Endometrium (tissue), 2 donors: ENCODE measurements at regions not wholly inside any gene's neighbourhood (a gene's known extent, or its start where the extent isn't known, plus 50 kb on each side); places are given as distances from the start of the nearest gene placed in this dataset.

Experiments used
- FAIRE-seq: peaks from 2 replicates; lab custom pipeline; 2012; peaks lifted over from hg19 to GRCh38; lab: Jason Lieb, UNC
- donor health status: control.
- donor health status: control.

DNA sequence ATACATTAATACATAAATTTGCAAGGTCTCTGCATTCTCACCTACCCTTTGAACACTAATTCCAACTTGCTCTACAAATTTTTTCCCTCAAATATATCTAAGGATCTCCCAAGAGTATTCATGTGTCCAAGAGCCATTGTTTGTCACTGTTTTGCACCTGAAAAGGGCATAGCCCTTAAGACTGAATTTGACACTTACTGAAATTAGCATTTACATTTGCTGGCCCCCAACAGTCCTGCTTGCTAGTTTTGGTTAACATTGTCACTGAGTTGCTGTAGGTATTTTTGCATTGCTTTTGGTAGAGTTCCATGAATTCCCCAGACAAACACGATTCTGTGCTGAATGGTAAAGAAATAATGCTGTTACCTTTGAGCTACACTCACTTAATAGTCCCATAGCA lies 57.3 kb downstream of the KCNA4 start:
- no peak for FAIRE-seq

DNA sequence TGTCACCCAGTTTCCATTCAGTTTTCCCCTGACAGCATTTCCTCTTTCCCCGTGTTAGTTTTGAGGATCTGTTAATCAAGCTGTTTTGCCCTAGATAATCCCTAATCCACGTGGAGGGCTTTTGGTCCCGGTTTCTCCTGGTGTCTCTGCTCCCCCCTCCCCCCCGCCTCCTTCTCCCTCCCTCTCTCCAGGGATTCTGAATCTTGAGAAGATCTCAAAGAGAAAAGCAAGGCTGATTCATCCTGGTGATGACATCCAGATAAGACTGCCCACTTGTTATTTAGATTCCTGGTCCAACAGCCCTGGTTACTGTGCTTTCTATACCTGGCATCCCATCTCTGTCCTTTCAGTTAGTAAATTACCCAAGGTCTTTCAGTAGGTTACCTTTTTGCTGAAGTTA lies 59.4 kb downstream of the KCNA4 start:
- no peak for FAIRE-seq

DNA sequence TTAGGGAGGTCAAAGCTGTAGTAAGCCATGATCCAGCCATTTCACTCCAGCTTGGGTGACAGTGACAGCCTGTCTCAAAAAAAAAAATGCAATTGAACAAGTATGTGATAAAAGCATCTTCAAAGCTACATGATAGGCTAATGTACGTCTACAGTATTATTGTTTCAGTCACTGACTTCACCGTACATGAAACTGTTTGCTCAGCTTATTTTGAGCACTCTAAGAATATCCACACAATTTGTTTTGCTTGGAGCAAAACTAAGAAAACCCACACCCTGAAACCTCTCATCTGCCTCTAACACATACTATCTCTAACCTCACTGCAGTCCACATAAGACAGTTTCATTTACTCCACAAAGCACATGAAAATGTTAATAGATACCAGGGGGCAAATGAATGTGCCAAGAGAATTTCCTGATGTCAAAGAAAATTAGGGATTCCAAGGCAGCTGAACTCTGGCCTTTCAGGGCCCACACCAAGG lies 60.7 kb downstream of the KCNA4 start:
- no peak for FAIRE-seq

DNA sequence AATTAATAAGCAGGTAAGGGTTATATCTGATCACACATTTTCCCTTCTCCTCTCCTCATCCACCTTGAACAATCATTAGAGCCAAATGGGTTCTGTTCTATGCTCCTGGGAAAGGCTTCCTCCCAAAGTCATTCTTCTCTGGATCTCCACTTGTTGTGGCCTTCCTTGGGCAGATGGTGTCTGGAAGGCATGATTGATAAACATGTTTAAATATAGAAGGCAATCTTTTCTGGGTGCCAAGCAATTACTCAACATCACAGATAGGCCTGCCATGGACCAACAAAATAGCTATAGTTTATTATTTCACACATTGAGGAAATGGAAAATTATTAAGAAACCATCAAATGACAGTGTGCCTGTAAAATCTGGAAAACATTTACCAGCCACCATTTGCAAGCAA lies 73.5 kb downstream of the KCNA4 start:
- FAIRE-seq: no peak

DNA sequence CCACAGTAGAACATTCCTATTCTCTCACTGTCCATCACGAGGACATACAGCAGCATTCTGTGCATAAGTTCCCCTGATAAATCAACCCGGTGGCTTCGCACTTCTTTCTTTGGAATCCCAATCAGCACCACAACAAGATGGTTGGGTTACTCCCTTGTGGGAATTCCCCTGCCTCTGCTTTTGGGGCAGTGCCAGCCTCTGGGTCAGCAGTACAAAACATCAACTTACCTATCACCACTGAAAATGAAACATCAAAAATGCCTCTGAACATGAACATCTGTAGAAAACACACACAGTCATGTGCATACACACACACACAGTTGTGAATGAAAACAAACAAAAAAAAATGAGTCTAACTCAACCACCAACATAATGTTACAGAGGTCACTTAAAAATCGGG lies 79.3 kb downstream of the KCNA4 start:
- no peak for FAIRE-seq

DNA sequence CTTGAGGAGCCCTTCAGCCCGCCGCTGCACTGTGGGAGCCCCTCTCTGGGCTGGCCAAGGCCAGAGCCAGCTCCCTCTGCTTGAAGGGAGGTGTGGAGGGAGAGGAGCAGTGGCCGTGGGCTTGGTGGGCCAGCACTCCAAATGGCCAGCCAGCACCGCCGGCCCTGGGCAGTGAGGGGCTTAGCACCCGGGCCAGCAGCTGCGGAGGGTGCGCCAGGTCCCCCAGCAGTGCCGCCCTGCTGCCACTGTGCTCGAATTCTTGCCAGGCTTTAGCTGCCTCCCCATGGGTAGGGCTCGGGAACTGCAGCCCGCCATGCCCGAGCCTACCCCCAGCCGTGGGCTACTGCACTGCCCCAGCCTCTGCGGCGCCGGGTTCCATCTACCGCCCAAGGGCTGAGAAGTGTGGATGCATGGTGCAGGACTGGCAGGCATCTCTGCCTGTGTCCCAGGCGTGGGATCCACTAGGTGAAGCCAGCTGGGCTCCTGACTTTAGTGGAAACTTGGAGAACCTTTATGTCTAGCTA lies 82.7 kb downstream of the KCNA4 start:
- no peak for FAIRE-seq

DNA sequence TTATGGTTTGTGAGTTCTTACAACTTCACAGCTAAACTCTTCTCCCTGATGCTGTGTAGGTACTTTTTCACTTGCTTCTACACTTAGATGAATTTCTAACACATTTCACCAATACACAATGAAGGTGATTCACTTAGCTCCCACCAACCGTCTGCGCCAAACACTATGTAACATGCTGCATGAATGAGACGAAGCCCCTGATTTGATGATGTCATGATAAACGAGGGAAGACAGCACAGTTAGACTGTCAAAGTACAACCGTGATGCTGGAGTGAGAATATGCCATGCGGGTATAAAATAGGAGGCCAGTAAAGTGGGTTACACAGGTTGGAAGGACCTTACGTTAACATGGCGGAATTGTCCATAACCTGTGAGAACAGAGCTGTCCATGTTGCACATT lies 100.8 kb downstream of the KCNA4 start:
- FAIRE-seq: no peak

DNA sequence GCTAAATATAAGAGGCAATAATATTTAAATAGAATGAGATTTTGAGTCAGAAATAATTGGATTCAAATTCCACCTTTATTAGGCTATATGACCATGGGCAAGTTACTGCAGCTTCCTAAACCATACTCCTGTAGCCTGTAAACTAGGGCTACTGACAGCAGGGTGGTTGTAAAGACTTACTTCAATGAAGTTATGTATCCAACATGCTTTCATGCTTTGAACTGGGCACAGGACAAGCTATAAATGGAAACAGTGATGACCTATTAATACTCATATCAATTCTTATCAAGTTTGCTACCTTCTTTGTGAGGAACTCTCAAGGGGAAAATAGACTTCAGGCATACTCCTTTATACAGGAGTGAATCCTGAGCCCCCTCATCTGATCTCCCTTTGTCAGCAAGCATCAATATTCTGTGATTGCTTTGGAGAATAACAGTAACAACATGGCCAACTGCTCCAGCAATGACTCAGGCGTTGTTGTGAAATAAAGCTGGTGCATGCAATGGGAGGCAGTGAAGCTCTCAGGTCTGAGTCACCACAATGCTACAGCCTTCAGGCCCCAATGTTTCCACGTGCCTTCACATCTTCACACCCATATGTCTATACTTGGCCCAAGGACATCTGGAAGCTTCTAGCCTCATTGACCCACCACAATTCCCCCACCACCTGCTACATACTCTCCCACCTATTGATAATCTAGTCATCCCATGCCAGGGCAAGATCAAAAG lies 102.5 kb downstream of the KCNA4 start:
- no peak for FAIRE-seq

DNA sequence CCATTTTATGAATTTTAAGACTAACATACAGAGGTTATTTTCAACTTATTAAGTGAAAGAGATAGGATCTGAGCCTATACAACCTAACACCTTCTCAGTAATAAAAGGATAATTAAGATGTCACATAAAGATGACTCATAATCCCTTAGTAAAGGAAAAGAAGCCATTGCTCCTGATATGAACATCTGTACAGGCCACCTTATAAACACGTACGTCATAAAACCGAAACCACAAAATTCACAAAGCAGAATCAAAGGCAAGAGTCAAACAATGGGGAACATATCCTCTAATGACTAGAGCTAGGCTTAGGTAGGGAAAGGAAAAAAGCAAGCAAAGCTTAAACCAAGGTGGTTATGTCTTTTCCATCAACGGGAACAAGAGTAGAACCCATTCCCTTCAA lies 103.5 kb downstream of the KCNA4 start:
- FAIRE-seq: no peak

DNA sequence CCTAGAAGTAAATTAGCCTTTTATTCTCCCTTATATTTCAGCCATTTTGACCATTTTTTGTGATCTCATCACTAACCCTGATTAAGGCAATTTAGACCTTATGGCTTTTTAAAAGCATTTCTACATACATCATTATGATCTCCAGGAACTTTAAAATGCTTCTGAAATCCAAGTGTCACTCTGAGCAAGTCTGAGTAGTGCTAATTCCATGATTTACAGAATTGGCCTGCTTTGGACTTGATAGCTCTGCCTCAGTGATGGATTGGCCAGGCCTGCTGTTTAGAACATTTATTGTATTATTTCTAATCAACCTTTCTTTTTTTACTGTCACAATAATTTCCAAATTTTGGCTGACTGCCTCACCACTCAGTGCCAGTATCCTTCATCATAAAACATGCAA lies 116.4 kb downstream of the KCNA4 start:
- no peak for FAIRE-seq

DNA sequence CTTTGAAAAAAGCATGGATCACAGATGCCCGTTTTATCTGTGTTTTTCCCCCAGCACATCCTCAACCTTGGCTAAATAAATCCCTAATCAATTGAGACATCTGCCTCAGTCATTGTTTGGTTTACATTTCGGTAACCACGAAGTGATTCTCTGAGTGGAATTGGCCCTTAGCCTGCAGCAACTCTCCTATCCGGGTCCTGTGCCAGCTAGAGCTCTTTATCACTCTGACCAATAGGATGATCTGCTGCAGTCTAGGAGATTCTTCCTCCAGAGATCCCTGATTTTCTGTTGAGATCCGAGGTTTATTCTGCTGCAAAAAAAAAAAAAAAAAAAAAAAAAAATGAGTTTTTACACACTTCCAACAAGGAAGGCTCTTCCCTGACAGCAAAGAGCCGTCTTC lies 137.3 kb downstream of the KCNA4 start:
- no peak for FAIRE-seq

DNA sequence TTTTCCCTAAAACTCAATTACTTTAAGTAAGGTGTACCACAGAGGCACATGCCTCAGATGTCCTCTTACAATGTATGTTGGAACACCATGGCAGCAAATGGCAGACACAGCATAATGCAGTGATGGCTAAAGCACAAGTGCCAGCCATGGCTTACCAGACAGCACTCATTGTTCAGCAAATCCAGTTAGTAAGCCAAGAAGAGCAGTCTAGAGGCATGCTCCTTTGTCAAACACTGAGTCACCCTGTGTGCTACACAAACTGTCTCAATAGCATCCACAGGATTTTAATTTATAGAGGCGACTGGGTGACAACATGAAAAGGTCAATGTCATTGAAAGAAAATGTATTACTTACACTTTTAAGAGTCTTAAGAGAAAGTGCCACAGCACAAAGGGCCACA lies 140.6 kb downstream of the KCNA4 start:
- FAIRE-seq: no peak

DNA sequence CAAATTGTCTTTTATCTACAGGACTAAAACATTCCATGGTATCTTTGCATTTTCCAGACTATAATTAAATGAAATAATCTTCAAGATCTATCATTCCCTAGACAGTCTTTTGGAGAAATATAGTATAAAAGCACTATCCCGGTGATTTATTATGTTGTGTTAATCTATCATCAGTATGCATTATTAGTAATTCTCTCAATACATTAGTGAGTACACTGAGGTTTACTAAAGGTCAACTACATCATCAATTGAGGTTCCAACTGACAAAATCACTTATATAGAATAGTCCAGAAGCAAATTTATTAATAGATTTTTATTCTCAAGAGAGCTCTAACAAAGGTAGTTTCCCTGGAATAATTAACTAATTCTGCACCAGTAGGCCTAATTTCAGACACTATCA lies 169.6 kb downstream of the KCNA4 start:
- no peak for FAIRE-seq

DNA sequence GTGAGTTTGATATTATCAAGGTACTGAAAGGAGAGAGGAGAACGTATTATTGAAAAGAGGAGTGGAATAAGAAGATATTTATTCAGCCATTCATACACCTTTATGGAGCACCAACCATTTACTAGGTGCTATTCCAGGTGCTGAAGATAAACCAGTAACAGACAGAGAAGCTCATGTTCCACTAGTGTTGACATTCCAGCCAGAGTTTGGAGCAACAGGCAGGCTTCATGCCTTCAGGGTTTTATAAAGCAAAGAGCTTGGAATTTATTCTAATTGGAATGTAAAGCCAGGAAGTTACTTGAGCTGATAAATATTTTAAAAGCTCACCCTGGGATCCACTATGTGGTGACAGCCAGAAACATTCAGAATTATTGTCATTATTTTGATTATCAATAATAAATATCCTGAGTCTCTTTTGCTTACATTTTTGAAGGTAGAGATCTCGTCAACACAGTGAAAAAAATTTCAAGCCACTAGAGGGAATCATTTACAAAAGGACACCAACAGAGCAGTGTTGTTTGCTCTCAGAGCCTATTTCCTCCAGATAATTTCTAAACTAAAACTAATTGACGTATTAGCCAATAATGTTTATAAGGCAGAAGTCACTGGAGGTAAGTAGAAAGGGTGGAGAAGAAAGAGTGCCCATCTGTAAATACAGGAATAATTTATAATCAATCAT lies 172.0 kb downstream of the KCNA4 start:
- no peak for FAIRE-seq

DNA sequence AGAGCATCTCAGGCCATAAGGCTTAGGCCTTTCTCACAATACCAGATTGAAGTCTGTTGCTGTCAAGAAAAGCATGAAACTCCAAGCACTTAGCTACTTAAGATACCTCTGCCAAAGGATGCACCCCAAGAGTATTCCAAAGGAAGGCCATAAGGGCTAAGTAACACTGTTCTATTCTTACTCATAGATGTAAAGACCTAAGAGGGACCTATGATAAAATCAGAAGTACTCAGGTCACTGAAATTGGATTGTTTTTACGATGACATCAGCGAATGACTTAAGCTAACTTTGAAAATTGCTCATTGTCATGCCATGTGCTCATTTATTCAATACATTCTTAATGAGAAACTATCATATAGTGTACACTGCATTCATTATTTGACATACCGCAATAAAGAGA lies 172.8 kb downstream of the KCNA4 start:
- FAIRE-seq: no peak

DNA sequence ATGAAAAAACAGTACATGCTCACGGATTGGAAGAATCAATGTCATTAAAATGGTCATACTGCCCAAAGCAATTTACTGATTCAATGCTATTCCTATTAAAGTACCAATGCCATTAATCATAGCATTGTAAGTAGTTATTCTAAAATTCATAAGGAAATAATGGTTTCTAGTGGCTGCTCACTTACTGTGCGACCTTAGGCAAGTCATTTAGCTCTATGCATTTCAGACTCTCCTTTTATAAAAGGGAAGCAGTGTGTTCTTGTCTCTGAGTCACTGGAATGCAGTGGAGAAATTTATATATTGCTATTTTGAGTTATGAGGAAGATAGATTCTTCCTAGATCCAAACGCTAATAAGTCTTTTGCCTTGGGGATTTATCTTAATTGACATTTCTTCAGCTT lies 174.8 kb downstream of the KCNA4 start:
- FAIRE-seq: no peak

DNA sequence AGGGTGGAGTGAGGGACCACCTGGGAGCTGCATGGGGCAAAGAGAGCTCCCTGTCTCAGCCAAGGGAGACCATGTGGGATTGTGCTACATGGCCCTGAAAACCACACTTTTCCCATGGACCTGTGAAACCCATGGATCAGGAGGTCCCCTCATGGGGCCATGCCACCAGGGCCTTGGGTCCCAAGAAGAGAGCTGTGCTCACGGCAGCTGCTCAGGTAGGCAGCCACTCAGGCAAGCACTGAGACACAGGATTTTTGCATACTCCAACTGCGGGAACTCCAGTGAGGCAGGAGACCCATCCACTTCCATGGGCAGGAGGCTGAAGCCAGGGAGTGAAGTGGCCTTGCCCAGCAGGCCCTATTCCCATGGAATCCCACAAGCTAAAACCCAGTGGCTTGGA lies 190.0 kb downstream of the KCNA4 start:
- no peak for FAIRE-seq

DNA sequence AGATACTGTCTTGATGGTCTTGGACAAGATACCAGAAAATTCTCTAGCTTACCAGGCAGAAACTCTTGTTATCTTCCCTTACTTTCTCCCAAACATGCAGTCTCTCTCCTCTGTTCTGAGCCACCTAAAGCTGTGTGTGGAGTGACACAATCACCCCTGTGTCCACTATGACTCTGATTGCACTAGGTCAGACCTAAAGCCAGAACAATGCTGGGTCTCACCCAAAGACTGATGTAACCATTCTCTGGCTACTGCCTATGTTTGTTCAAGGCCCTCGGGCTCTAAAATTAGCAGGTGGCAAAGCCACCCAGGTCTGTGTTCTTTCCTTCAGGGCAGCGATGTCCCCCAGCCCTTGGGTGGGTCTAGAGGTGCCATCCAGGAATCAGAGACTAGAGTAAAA lies 200.5 kb downstream of the KCNA4 start:
- FAIRE-seq: no peak

DNA sequence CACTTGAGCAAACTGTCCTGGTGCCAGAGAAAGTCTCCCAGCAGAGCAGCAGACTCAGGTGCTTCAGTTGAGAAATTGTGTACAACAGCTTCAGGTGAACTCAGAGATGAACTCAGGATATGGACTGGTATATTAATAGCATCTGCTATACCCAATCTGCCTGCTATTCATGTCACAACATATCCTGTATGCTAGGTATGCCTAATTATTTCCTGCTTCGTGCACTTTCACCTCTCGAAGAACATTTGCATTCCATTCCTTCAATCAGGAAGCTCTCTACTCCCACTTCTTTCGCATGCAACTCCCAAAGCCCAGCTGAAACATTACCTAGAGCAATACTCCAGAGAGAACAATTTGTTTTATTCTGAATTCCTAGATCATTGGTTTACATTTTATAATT lies 207.7 kb downstream of the KCNA4 start:
- FAIRE-seq: no peak

DNA sequence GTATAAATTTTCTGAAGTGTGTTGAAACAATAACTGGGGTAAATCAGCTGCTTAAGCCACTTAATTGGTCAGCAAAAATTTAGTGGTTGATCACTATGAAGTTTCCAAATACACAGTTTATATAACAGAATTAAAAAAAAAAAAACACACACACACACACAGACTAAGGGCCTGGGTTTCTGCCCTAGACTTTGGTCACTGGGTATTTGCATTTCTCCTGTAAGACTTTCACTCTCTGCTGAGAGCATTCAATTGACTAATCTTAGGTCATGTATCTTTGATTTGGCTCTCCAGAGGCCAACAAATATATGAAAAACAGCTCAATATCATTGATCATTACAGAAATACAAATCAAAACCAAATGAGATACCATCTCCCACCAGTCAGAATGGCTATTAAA lies 214.3 kb downstream of the KCNA4 start:
- no peak for FAIRE-seq

DNA sequence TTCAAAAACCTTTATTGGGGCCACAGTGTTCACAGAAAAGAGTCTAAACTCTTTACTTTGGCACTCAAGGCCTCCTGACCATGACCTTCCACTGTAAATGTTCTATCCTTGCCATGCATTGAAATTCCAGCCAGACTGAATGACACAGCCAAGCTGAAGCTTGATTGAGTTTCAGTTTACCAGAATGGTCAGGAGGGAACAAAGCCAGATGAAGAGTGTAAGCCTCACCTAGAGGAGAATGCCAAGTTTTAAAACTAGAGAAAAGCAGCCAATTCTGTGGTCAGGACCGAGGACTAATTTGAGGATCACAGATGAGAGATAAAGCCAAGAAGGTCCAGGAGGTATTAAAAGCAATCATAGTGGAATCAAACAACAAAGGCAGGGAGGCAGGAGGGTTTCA lies 215.3 kb downstream of the KCNA4 start:
- no peak for FAIRE-seq

DNA sequence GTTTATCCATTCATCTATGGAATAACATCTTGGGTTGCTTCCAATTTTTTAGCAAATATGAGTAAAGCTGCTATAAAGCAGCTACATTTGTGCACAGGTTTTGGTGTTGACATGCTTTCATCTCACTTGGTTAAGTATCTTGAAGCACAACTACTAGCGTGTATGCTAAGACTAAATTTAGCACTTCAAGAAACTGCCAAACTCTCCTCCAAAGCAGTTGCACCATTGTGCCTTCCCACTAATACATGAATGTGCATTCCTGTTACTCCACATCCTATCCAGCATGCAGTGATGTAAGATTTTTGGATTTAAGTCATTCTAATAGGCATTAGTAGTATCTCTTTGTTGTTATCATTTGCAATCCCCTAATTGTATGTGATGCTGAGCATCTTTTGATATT lies 230.7 kb downstream of the KCNA4 start:
- FAIRE-seq: no peak

DNA sequence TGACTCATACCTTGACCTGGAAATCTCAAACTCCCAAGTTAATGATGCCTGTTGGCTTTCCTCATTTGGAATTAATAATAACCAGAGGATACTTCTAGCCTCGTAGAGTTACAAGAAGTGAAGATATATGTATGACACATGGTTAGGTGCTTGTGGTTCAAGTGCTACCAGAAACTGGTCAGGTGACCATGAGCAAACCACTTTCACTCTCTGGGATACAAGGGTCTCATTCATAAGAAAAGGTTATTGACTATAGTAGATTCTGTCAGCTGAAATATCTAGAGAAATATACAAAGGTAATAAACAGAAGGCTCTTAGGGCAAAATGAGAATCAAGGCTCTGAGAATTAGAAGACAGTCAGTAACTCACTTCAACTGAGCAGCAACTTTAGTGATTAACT lies 233.3 kb downstream of the KCNA4 start:
- no peak for FAIRE-seq

DNA sequence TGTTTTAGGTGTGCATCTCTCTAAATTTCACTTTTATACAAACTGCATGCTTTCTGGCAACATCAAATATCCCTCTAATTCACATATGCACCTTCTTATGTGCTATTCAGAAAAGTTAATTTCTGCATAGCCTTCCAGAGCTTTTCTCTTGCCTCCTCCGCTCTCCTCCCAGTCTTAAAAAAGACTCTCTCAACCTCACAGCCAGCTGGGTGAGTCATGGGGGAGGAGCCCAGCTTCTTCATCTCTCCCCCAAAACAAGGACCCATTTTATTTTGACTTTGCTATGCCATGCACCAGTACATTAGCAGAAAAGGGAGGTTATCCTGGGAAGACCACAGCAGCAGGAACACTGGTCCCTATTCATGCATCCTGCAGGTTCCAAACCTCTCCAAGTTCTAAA lies 234.4 kb downstream of the KCNA4 start:
- FAIRE-seq: no peak
